Astrocyte of the hippocampus (primary cell): ENCODE measurements at regions not wholly inside any gene's neighbourhood (a gene's known extent, or its start where the extent isn't known, plus 50 kb on each side); places are given as distances from the start of the nearest gene placed in this dataset.
"Not testable (repeated sequence)": the region's sequence is repeated elsewhere in the genome, so short reads cannot be mapped to it uniquely, and the experiment has no call there.

Experiments
- DNase-seq: peaks from one replicate; pipeline ENCODE4 v3.0.0; 2011; ENCODE audit warnings: low read depth, low spot score

- no peak for DNase-seq
These were observed 207.5 kb downstream of the EXOC5 start for GRCh38 chr14:57061009-57061711.

GRCh38 chr14:57060276-57060955 is 208.3 kb downstream of the EXOC5 start:
- peak; percentile 57 for DNase-seq

GRCh38 chr14:57058319-57058718 is 210.4 kb downstream of the EXOC5 start:
- no peak for DNase-seq

GRCh38 chr14:57057803-57058202 is 210.9 kb downstream of the EXOC5 start:
- DNase-seq, result no peak

DNA sequence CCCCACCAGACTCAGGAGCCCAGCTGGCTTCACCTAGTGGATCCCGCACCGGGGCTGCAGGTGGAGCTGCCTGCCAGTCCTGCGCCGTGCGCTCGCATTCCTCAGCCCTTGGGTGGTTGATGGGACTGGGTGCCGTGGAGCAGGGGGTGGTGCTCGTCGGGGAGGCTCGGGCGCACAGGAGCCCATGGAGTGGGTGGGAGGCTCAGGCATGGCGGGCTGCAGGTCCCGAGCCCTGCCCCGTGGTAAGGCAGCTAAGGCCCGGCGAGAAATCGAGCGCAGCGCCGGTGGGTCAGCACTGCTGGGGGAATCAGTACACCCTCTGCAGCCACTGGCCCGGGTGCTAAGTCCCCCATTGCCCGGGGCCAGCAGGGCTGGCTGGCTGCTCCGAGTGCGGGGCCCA is 212.2 kb downstream of the EXOC5 start:
- not testable (repeated sequence) for DNase-seq

GRCh38 chr14:57052705-57053302 is 215.9 kb downstream of the EXOC5 start:
- no peak for DNase-seq

DNA sequence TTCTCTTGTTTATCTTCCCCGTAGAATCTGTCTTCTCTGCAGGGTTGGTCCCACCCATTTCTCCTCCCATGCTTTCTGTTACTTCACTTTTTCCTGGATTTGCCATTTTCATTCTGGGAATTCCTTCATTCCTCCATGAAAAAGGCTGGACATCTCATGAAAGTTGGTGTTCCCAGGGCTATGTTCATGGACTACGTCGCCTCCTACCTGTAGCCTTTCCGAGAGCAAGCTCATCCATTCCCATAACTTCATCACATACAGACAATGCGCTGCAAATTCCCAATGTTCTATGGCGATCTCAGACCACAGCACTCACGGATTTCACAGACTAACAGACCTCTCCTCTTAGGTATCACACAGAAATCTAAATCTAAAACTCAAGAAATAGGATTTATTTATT is 217.1 kb downstream of the EXOC5 start:
- no peak for DNase-seq

DNA sequence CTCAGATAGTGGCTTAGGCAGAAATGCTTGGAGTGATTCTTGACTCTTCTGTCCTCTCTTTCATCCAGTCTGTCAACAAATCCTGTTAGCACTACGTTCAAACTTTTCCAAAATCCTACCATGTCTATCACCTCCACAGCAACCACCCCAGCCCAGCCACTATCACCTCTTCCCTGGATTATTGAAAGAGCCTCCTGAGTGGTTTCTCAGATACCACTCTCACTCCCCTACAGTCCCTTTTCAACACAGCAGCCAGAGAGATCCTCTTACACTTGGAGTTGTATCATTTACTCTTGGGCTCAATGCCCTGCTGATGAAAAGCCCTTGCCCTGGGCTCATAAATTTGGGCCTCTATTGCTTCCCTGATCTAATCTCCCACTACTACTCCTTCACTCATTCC is 218.9 kb downstream of the EXOC5 start:
- DNase-seq, result no peak

- no peak for DNase-seq
These were observed 222.5 kb downstream of the EXOC5 start for GRCh38 chr14:57046175-57046574.

- DNase-seq, result not testable (repeated sequence)
These were observed 224.4 kb downstream of the EXOC5 start for GRCh38 chr14:57044101-57044973.

DNA sequence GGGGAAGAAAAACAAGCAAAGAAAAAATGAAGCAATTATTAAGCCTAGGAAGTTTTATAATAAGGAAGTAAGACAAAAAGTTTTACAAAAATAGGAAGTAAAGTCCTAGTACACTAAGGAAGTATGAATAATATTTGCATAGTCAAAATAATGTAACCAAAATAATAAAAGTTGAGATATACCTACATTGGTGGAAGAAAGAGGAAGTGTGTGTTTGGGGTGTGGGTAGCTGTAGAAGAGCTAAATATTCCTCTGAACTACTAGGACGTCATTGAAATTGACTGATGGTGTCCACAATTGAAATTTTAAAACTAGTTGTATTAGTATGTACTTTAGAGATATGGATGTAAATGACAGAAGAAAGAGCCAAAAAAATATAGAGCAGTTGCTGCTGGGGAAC is 228.4 kb upstream of the OTX2 start:
- no peak for DNase-seq

- DNase-seq, result no peak
These were observed 221.2 kb upstream of the OTX2 start for GRCh38 chr14:57031474-57031873.

- DNase-seq, result no peak
These were observed 219.5 kb upstream of the OTX2 start for GRCh38 chr14:57029620-57030253.

- DNase-seq, result no peak
These were observed 215.2 kb upstream of the OTX2 start for GRCh38 chr14:57025456-57025855.

DNA sequence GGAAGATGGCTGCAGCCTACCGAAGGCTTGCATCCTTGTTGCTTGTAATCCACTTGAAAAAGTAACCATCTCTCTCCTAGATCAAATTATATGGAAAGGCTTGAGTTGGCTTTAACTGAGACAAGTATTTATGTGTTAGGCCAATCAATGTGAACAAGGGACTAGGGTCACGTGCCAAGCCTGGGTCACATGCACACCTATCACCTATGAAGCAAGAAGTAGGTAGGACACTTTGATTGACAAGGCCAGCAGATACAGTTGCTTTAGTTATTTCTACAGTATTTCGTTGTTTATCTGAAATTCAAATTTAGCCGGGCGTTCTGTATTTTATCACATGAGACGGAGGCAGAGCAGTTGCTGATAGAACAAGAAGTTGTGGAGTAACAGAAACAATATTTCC is 212.3 kb upstream of the OTX2 start:
- no peak for DNase-seq

GRCh38 chr14:57018065-57018464 is 207.8 kb upstream of the OTX2 start:
- DNase-seq, result no peak

DNA sequence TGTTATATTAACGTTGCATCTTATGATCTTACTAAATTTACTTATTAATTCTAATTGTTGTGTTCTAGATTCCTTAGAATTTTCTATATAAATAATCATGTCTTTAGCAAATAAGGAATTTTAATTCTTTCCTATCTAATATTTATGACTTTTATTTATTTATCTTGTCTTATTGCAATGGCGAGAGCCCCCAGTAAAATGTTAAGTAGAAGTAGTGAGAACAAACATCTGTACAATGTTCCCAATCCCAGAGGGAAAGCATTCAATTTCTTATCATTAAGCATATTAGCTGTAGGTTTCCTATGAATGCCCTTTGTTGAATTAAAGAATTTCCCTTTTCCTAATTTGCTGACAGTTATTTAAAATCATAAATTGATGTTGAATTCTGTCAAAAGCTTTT is 203.7 kb upstream of the OTX2 start:
- DNase-seq, result no peak

DNA sequence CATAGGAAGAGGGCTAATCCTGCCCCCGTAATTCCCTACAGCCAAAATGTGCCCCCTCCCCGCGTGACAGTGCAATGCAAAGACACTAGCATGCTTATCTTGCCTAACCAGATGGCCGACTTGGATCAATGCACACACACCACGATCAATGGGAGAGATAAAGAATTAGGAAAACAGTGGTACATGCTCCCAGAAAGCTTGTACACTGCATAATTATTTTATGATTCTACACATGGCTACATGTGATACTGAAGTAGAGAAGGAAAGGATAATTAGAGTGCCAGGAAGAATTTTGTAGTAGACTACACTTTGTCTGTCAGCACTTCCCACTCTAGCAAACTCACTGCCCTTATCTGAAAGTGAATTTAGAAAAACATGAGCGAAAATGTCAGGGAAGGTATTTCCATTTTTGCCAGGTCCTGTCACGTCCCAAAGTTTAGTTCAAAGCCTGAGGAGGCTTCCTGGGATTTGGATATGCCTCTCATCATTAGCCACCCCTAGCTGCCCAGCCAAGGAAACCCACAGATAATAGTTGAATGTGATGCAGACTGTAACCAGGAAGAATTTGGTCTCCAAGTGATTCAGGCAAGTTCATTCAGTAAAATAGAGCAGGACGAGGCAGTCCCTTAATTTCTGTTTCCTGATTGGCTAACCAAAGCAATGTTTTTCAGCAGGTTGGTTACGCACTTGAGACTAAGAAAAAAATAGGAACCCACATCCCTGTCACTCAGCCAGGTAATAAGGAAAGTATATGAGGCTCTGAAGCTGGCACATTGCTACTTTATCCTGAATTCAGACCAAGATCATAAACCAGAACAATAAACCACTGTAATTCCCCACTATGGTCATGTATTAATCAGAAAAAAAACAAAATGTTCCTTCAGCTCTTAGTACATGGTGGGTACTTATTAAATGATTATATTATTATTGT is 199.6 kb upstream of the OTX2 start:
- DNase-seq, result no peak

- no peak for DNase-seq
These were observed 198.3 kb upstream of the OTX2 start for GRCh38 chr14:57008534-57008933.

GRCh38 chr14:56998728-56999127 is 188.4 kb upstream of the OTX2 start:
- peak; percentile 23 for DNase-seq
